SK-N-SH treated with all-trans-retinoic acid at 6 μM for 48 hours (cell line): ENCODE measurements at regions not wholly inside any gene's neighbourhood (a gene's known extent, or its start where the extent isn't known, plus 50 kb on each side); places are given as distances from the start of the nearest gene placed in this dataset.

Source experiments
- CSRNP3 ChIP-seq: fragments of 250-450 bp; sonication (Bioruptor Pico); IDR thresholded peaks from 2 replicates; pipeline ENCODE4 v1.5.1; 2021; ENCODE audit warnings: mild to moderate bottlenecking, moderate library complexity
- ISL1 ChIP-seq: fragments of 250-450 bp; sonication (Bioruptor Pico); IDR thresholded peaks from 2 replicates; pipeline ENCODE4 v2.1.2; 2022; ENCODE audit warnings: mild to moderate bottlenecking, moderate library complexity
- PATZ1 ChIP-seq: fragments of 250-450 bp; sonication (Bioruptor Pico); IDR thresholded peaks from 2 replicates; pipeline ENCODE4 v1.8.0; 2020; ENCODE audit warnings: mild to moderate bottlenecking, moderate library complexity, borderline replicate concordance
- RARB ChIP-seq: fragments of 250-450 bp; sonication (Bioruptor Pico); IDR thresholded peaks from 2 replicates; pipeline ENCODE4 v1.8.0; 2021; ENCODE audit warnings: mild to moderate bottlenecking, moderate library complexity
- TCF4 ChIP-seq: fragments of 250-450 bp; sonication (Bioruptor Pico); IDR thresholded peaks from 2 replicates; pipeline ENCODE4 v1.8.0; 2021; ENCODE audit warnings: mild to moderate bottlenecking, moderate library complexity, borderline replicate concordance
- TSHZ2 ChIP-seq: fragments of 250-450 bp; sonication (Bioruptor Pico); IDR thresholded peaks from 2 replicates; pipeline ENCODE4 v1.5.0; 2020; ENCODE audit warnings: mild to moderate bottlenecking, moderate library complexity
- ZC3H10 ChIP-seq: fragments of 250-450 bp; sonication (Bioruptor Pico); IDR thresholded peaks from 2 replicates; pipeline ENCODE4 v1.5.1; 2021; ENCODE audit warnings: mild to moderate bottlenecking, moderate library complexity
- ZFP3 ChIP-seq: fragments of 250-450 bp; sonication (Bioruptor Pico); IDR thresholded peaks from 2 replicates; pipeline ENCODE4 v1.5.0; 2020; ENCODE audit warnings: mild to moderate bottlenecking, moderate library complexity
- ZFP30 ChIP-seq: fragments of 450-650 bp; formaldehyde crosslinking; IDR thresholded peaks from 2 replicates; pipeline ENCODE4 v1.5.0; 2022; ENCODE audit warnings: mild to moderate bottlenecking, moderate library complexity
- ZNF565 ChIP-seq: fragments of 450-650 bp; formaldehyde crosslinking; conservative IDR thresholded peaks from 2 replicates; pipeline ENCODE4 v1.5.0; 2020; ENCODE audit warnings: low read depth, mild to moderate bottlenecking, moderate library complexity
- ZNF70 ChIP-seq: fragments of 450-650 bp; formaldehyde crosslinking; IDR thresholded peaks from 2 replicates; pipeline ENCODE4 v1.5.0; 2020; ENCODE audit warnings: mild to moderate bottlenecking, moderate library complexity
- ZNF8 ChIP-seq: fragments of 450-650 bp; formaldehyde crosslinking; IDR thresholded peaks from 2 replicates; pipeline ENCODE4 v1.5.0; 2020; ENCODE audit warnings: mild to moderate bottlenecking, moderate library complexity

DNA sequence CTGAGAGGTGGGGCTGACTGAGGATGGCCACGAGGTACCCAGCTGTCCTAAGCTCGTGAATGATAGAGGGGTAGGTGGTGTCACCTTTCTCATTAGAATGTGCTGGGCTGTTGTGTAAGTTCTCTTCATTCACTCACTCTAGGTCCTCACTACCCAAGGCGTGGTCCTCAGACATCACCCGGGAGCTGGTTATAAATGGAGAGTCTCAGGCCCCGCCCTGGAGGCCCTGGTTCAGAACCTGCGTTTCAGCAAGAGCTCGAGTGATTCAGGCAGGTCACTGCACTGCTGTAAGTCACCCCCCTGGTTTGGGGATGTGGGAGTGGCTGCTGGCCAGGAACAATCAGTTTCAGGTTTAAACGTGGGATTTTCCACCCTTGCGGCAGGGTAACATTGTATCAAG is 139.8 kb downstream of the FOXL1 start:
- TF ChIP-seq ZNF565 (CRISPR knock-in tag) = no peak
- TF ChIP-seq ZNF8 = no peak
- no peak for TF ChIP-seq TCF4
- no peak for TF ChIP-seq PATZ1 (CRISPR knock-in tag)
- no peak for TF ChIP-seq ZFP30 (CRISPR knock-in tag)
- no peak for TF ChIP-seq ZC3H10 (CRISPR knock-in tag)
- TF ChIP-seq TSHZ2 (CRISPR knock-in tag) = no peak
- no peak for TF ChIP-seq ZFP3 (CRISPR knock-in tag)
- TF ChIP-seq CSRNP3 = no peak
- no peak for TF ChIP-seq RARB (CRISPR knock-in tag)
- TF ChIP-seq ZNF70 (CRISPR knock-in tag) = no peak
- TF ChIP-seq ISL1 (CRISPR knock-in tag) = no peak
